Cerebellar cortex (tissue), 1 donor: ENCODE measurements at regions not wholly inside any gene's neighbourhood (a gene's known extent, or its start where the extent isn't known, plus 50 kb on each side); places are given as distances from the start of the nearest gene placed in this dataset.

Experiments
- DNase-seq: peaks from one replicate; pipeline ENCODE4 v3.0.0-alpha.2; 2015; ENCODE audit warnings: low spot score

- DNase-seq: no peak
Observed at GRCh38 chr12:28107679-28108078, 82.6 kb upstream of the CCDC91 start.

GRCh38 chr12:28108599-28108998 is 81.7 kb upstream of the CCDC91 start:
- DNase-seq: no peak

GRCh38 chr12:28110329-28110728 is 79.9 kb upstream of the CCDC91 start:
- no peak for DNase-seq

GRCh38 chr12:28114488-28114887 is 75.8 kb upstream of the CCDC91 start:
- DNase-seq: no peak

DNA sequence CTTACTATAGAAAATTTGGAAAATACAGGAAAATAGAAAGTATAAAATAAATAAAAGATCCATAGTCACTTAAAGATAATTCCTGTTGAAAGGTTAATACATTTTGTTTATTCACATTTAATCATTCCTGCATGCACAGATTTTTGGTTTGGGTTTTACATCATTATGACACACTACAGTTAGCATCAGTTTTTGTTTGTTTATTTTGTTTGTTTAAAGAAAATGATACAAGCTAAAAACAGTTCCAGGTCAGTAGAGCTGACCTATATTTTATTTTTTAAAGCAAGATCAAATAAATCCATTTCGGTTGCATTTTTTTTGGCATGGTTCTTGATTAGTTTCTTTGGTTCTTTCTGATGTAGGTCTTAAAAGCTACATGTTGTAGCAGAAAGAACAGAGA is 68.8 kb upstream of the CCDC91 start:
- no peak for DNase-seq

DNA sequence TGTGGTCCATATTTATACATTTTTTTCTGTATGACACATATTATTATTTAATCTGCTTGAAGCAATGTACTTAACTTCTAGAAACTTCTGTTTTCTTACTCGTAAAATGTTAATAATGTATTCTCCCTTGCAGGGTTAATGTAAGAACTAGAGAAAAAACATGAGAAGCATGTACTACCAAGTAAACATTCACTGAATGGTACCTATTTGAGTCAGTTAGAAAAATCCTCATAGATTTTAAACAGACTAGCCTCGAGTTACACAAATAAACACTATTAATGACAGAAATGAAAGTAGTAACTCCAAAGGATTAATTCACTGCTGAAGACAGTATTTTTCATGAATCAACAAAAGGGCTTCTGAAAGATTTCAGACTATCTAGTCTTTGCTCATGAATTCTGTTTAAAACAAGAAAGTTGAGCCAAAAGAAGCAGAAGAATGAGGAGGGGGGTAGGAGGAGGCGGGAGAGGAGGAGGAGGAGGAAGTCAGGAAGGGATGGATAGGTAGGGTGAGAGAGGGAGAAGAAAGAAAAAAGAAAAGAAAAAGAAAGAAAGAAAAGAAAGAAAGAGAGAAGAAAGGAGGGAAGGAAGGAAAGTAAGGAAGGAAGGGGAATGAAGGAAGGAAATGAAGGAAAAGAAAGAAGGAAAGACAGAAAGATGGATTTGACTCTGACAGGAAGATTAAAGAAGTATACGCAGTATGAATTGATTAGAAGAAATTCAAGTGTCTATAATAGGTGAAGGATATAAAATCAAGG is 68.2 kb upstream of the CCDC91 start:
- no peak for DNase-seq

DNA sequence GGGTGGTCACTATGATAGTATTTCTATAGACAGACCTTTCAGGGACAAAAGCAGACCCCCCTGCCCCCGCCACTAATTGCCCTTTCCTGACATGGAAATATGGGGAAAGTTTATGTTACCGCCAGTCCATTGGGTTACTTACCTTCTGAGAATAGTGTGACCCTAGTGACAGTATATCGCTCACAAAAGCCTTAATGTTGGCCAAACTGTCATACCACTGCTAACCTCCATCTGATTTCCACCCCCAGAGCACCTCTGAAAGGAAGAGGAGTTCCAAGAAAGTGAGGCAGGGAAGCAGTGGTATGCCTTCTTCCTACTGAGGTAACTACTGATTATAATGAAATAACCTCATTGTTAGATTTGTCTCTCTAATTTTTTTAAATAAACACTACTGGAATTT is 67.5 kb upstream of the CCDC91 start:
- no peak for DNase-seq

DNA sequence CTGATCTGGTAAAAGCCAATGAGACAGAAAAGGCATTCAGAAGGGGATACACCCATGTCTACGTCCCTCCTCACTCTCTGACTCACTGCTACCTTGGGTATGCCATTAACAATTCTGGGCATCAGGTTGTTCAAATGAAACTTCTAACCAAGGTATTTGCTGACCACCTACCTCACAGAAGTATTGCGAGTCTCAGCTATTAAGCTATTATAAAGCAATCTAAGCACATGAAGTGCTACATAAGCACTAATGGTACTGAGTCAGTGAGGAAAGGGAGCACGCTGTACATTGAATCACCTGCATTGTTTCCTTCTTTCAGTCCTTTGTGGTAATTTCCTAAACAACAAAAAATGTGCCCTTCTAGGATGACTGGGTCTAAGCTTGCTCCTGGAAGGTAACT is 62.8 kb upstream of the CCDC91 start:
- DNase-seq: no peak

DNA sequence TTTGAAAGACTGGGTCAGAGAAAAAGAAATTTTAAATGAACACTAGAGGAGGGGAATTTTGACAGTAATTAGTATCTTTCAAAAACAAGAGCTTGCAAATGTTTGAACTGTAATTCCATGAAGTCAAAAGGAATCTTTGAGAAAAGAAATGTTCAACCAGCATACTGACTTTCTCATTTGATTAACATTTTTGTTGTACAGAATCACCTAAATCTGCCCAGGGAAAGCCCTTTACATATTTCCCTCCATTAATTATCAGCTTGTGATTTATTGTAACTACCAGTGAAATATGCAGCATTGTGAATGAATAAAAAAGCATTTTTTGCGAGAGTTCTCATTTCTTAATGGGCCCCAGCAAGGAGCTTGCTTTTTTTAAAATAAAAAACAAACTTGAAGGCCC is 61.2 kb upstream of the CCDC91 start:
- no peak for DNase-seq

DNA sequence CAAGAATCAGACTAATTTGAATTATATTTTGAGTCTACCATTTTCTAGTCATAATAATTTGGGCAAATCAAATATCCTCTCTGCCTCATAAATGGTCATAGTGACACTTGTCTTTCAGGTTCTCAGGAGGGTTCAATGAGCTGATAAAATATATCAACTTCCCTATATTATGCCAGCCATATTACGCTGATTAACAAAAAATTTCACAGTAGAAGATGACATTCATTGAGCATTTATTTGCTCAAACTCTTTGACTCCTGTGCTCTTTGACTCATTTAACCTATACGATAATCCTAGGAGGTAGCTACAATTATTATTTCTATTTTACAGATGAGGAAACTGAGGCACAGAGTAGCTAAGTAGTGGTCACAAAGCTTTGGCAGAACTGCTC is 60.0 kb upstream of the CCDC91 start:
- DNase-seq: no peak

DNA sequence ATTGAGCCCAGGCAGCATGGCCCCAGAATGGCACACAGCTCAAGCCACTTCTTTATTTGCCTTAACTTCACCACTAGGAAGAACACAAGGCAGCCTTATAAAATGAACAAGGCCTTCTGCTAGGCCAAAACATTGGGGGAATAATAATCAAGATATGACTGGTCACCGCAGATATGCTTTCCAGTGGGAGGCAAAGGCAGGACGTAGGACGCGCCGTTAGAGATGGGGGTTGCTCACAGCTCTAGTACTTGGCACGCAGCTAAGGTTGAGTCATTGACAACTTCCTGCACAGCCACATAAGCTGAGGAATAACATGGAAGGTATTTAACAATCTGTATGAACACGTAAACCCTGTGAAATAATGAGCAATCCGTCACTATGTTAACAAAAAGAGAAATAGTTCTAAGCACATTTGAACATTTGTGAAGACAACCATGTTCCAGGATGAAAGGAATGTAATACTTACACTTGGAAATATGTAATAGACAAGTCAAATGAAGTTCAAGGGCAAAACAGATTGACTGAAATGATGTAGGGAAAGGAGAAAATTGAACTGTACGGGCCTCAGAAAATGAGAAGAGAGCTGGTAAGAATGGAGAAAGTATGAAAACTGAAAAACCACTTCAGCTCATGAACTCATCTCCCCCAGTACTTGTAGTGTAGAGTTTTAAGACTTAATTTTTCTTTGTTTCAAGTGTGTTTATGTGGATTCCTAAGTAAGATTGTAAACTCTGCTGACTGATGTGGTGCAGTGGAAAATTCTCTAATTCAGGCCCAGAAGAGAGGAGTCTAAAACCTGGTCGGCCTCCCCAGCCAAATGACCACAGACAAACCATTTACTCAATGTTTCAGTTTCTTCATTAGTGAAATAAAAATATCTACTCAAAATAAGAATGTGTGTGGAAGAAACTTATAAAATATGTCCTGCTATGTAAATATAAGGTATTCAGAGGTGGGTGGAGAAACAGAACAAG is 59.3 kb upstream of the CCDC91 start:
- DNase-seq: no peak

DNA sequence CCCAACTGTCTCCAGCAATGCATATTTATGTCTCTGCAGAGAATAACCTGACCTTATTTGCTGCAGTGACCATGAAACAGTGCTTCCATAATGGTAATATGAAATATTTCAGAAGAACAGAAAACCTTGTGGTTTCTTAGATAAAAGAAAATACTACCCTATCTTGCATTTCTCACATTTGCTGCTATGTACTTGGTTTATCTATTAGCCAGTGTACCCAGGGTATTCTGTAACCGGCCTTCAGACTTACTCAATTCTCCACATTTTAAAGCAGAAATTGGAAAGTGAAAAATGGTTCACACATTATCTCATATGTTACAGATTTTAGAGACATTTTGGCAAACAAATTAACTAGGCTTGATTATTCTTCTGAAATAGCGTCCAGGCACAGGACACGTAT is 57.9 kb upstream of the CCDC91 start:
- DNase-seq: no peak

DNA sequence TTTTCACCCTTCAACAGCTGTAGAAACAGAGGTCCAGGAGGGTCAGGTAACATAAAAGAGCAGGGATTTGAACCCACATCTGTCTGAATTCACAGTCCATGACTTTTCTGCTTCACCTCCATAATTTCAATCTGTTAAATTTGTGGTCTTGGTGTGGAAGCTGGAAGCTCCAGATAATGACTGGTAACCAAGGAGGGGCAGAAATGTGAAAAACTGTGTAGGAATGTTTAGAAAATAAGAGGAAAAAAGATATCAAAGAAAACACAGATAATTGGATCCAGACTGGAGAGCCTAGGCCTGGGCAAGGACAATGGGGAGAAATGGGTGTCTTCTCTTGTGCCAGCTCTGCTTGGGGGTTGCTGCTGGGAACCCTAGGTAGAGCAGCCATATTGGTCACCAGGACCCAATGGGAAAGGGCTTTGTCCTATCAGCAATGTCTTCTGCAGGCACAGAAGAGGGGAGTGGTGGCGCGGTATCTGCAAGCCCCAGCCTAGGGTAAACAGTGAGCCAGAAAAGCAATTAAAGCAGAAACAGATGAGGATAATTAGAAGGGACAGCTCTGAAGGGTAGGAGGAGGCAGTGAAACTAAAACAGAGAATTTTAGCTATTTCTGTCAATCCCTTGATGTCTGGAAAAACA is 54.3 kb upstream of the CCDC91 start:
- no peak for DNase-seq

GRCh38 chr12:28137414-28137813 is 52.8 kb upstream of the CCDC91 start:
- no peak for DNase-seq

DNA sequence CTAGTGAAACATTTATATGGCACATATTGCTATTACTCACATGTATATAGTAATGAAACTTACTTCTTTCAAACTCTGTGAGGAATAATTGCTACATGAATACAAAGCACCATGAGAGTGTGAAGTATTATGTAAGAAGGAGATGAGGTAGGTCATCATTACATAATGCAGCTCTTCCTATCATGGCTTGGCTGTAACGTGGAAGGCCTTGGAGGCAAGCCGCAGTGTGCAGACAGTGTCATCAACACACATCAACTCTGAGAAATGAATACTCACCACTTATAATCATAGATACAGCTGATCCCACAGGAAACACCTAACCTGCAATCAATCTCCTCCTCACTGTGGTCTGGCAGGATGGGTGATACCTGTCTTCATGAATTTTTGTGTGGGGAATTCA is 49.9 kb upstream of the CCDC91 start:
- DNase-seq: no peak
